GM21390 (cell line): ENCODE measurements at regions not wholly inside any gene's neighbourhood (a gene's known extent, or its start where the extent isn't known, plus 50 kb on each side); places are given as distances from the start of the nearest gene placed in this dataset.

Experiments
- ATAC-seq: cut with Tn5 transposase; IDR thresholded peaks from one replicate; pipeline ENCODE4 v1.9.1; 2021; ENCODE audit not compliant: unreplicated experiment

- no peak for ATAC-seq
These were observed 560.1 kb upstream of the TBX3 start for GRCh38 chr12:115243933-115244628.

GRCh38 chr12:115240251-115240650 lies 556.3 kb upstream of the TBX3 start:
- ATAC-seq: no peak

GRCh38 chr12:115235880-115236279 lies 551.9 kb upstream of the TBX3 start:
- no peak for ATAC-seq

GRCh38 chr12:115233891-115234543 lies 550.0 kb upstream of the TBX3 start:
- ATAC-seq: no peak

- ATAC-seq: no peak
These were observed 548.6 kb upstream of the TBX3 start for GRCh38 chr12:115232455-115233156.

GRCh38 chr12:115230606-115231005 lies 546.6 kb upstream of the TBX3 start:
- ATAC-seq: no peak

GRCh38 chr12:115229517-115229916 lies 545.5 kb upstream of the TBX3 start:
- ATAC-seq: no peak

- ATAC-seq: no peak
These were observed 544.5 kb upstream of the TBX3 start for GRCh38 chr12:115228434-115228833.

GRCh38 chr12:115227137-115227615 lies 543.2 kb upstream of the TBX3 start:
- ATAC-seq: no peak

GRCh38 chr12:115225845-115226244 lies 541.9 kb upstream of the TBX3 start:
- ATAC-seq: no peak

GRCh38 chr12:115223991-115224390 lies 540.0 kb upstream of the TBX3 start:
- no peak for ATAC-seq

GRCh38 chr12:115223322-115223721 lies 539.3 kb upstream of the TBX3 start:
- no peak for ATAC-seq

GRCh38 chr12:115222220-115222619 lies 538.2 kb upstream of the TBX3 start:
- ATAC-seq: no peak

GRCh38 chr12:115216301-115216700 lies 532.3 kb upstream of the TBX3 start:
- ATAC-seq: no peak

- no peak for ATAC-seq
These were observed 531.6 kb upstream of the TBX3 start for GRCh38 chr12:115215544-115215943.

GRCh38 chr12:115213538-115214016 lies 529.6 kb upstream of the TBX3 start:
- ATAC-seq: no peak

GRCh38 chr12:115213118-115213517 lies 529.1 kb upstream of the TBX3 start:
- ATAC-seq: no peak

GRCh38 chr12:115212356-115212755 lies 528.4 kb upstream of the TBX3 start:
- no peak for ATAC-seq

- ATAC-seq: no peak
These were observed 526.7 kb upstream of the TBX3 start for GRCh38 chr12:115210533-115211252.

- no peak for ATAC-seq
These were observed 525.3 kb upstream of the TBX3 start for GRCh38 chr12:115209230-115209629.

- ATAC-seq: no peak
These were observed 524.1 kb upstream of the TBX3 start for GRCh38 chr12:115208098-115208497.
